ENCODE measurements at regions not wholly inside any gene's neighbourhood (a gene's known extent, or its start where the extent isn't known, plus 50 kb on each side); places are given as distances from the start of the nearest gene placed in this dataset.

- TF ChIP-seq POLR2A (IDR thresholded peaks at IDR 0.05), result no peak
- no peak for TF ChIP-seq POLR2AphosphoS5 (IDR thresholded peaks at IDR 0.05)
- TF ChIP-seq EP300 (IDR thresholded peaks at IDR 0.05), result no peak
- no peak for TF ChIP-seq CTCF (IDR thresholded peaks at IDR 0.05)
These were observed 112.5 kb upstream of the WDR17 start for GRCh38 chr4:175953116-175953515.

All from sigmoid colon (tissue), 4 donors.